Heart right ventricle (tissue), 16 donors: ENCODE measurements at regions not wholly inside any gene's neighbourhood (a gene's known extent, or its start where the extent isn't known, plus 50 kb on each side); places are given as distances from the start of the nearest gene placed in this dataset.

Experiments used
- ATAC-seq, 8 donors: fragments of 200-7000 bp; cut with Tn5 transposase; one replicate each; pipeline ENCODE4 v1.9.1; 2020; ENCODE audit warnings: mild to moderate bottlenecking in 8 of 8, moderate library complexity in 8 of 8, moderate number of reproducible peaks in 1 of 8
- DNase-seq, 2 donors: peaks; one replicate each; pipeline ENCODE4 v3.0.0-alpha.2; 2020
- H3K27ac ChIP-seq, 10 donors: fragments of 200-600 bp; sonication (generic) in 2 of 10; one replicate each; pipeline versions ENCODE4 v1.5.0 to v1.8.0; 2020 to 2022; ENCODE audit warnings: mild to moderate bottlenecking in 3 of 10
- H3K27me3 ChIP-seq, 7 donors: fragments of 200-600 bp; one replicate each; pipeline ENCODE4 v1.8.0; 2021 to 2022; ENCODE audit warnings: mild to moderate bottlenecking in 2 of 7
- H3K36me3 ChIP-seq, 9 donors: fragments of 200-600 bp; sonication (generic) in 1 of 9; one replicate each; pipeline versions ENCODE4 v1.5.0 to v1.8.0; 2020 to 2022; ENCODE audit warnings: mild to moderate bottlenecking in 2 of 9
- H3K4me1 ChIP-seq, 9 donors: fragments of 200-600 bp; sonication (generic) in 1 of 9; one replicate each; pipeline versions ENCODE4 v1.5.0 to v1.8.0; 2020 to 2022; ENCODE audit warnings: mild to moderate bottlenecking in 4 of 9
- H3K4me3 ChIP-seq, 10 donors: fragments of 200-600 bp; sonication (generic) in 2 of 10; one replicate each; pipeline versions ENCODE4 v1.5.0 to v1.8.0; 2020 to 2022; ENCODE audit warnings: mild to moderate bottlenecking in 7 of 10, moderate library complexity in 2 of 10
- H3K9me3 ChIP-seq, 11 donors: fragments of 200-600 bp in 10 of 11; sonication (generic) in 2 of 11; one replicate each; pipeline versions ENCODE4 v1.5.0 to v1.8.0; 2013 to 2022; ENCODE audit warnings: mild to moderate bottlenecking in 2 of 11, control low read depth in 1 of 11, moderate library complexity in 1 of 11
- CTCF ChIP-seq, 9 donors: fragments of 200-600 bp; sonication (generic) in 2 of 9; IDR thresholded peaks; one replicate each; pipeline versions ENCODE4 v1.5.0 to v1.8.0; 2021 to 2022; ENCODE audit warnings: antibody characterized with exemption in 9 of 9, mild to moderate bottlenecking in 5 of 9, moderate library complexity in 1 of 9
- WGBS, 2 donors: extraction: QIAGEN DNeasy Blood & Tissue Kit; methylation state at CpG; one replicate each; pipeline ENCODE4 v1.1.7; 2013; ENCODE audit warnings: inconsistent platforms in 1 of 2; 5-methylcytosine and 5-hydroxymethylcytosine counted together
- intact Hi-C, 10 donors: fragments of 100-400 bp; cut with DNase I; formaldehyde crosslinking; loops; one replicate each; pipeline versions ENCODE4 v1.11.1 to v1.14.2; 2022
- donor health status: Arrhythmogenic right ventricular cardiomyopathy.
- donor health status: ischemic (EF 13 %, LVEDD 7.1; RV severe dilation, severe dysfunction).
- donor health status: healthy with polysubstance abuse.
- donor health status: DM: no; HTN: yes; CAD: no.
- donor health status: DM: no; HTN: no; CAD: no.
- donor health status: ischemic (EF 25% LVEDD 6.9; RV normal size, moderate dysfunction).
- donor health status: ischemic (EF 25% LVEDD 5.7; RV mildly dilated, moderate dysfunction).
- donor health status: healthy.
- donor health status: DM: yes; HTN: yes; CAD: no.
- donor health status: Ischemic cardiomyopathy.
- donor health status: ischemic (EF 35%, LVEDD 5.7; RV mildly dilated, moderate dysfunction).
- donor health status: nonischemic (EF 11% LVEDD 7.7; RV severe dilation, severe dysfunction).
- donor health status: DM: yes; HTN: yes; CAD: no.
- donor health status: PGD.
- donor health status: ischemic (EF 29% LVEDD 5.4; RV normal size, mild dysfunction).
- donor health status: nonischemic (EF 23%, LVEDD 6.1; RV moderate dilation, normal function).

GRCh38 chr18:47679864-47680263 lies 250.6 kb downstream of the SMAD2 start:
- no peak overlapping the region for H3K4me3 ChIP-seq
- H3K27ac ChIP-seq: no peak overlapping the region
- H3K9me3 ChIP-seq: no peaks in the 10 kb centered on the region
- intact Hi-C loops: no loop called here
- H3K27me3 ChIP-seq: peaks cover 0 to 21% (median 0%) of the 10 kb centered on the region in 7 donors
- DNase-seq (no peak), ATAC-seq (no peak)
- 73 to 81% methylated on average over 2 of the region's 2 CpGs for WGBS, 2 donors
- H3K4me1 ChIP-seq: no peaks in the 10 kb centered on the region
- no peaks in the 10 kb centered on the region for H3K36me3 ChIP-seq
- TF ChIP-seq CTCF (IDR thresholded peaks at IDR 0.05): no peak

- H3K27me3 ChIP-seq: peaks cover 0 to 28% (median 0%) of the 10 kb centered on the region in 7 donors
- no peak for TF ChIP-seq CTCF (IDR thresholded peaks at IDR 0.05)
- H3K27ac ChIP-seq: no peak overlapping the region
- DNase-seq (no peak), ATAC-seq (no peak)
- H3K9me3 ChIP-seq: no peaks in the 10 kb centered on the region
- 89 to 93% methylated on average over 3 of the region's 3 CpGs for WGBS, 2 donors
- H3K4me3 ChIP-seq: no peak overlapping the region
- intact Hi-C loops: no loop called here
- no peaks in the 10 kb centered on the region for H3K36me3 ChIP-seq
- no peaks in the 10 kb centered on the region for H3K4me1 ChIP-seq
These were observed 252.5 kb downstream of the SMAD2 start for GRCh38 chr18:47677952-47678351.

GRCh38 chr18:47669815-47670214 lies 260.6 kb downstream of the SMAD2 start:
- 77 to 78% methylated on average over 3 of the region's 3 CpGs for WGBS, 2 donors
- TF ChIP-seq CTCF (IDR thresholded peaks at IDR 0.05): no peak
- no peak overlapping the region for H3K27ac ChIP-seq
- no peak for DNase-seq
- no peaks in the 10 kb centered on the region for H3K36me3 ChIP-seq
- intact Hi-C loops: no loop called here
- ATAC-seq: no peak
- no peaks in the 10 kb centered on the region for H3K4me1 ChIP-seq
- peaks cover 0 to 48% (median 22%) of the 10 kb centered on the region in 7 donors for H3K27me3 ChIP-seq
- no peak overlapping the region for H3K4me3 ChIP-seq
- H3K9me3 ChIP-seq: no peaks in the 10 kb centered on the region

- Histone ChIP-seq H3K4me3 (no peak overlapping the region), H3K9me3 (peaks cover 0 to 9% (median 0%) of the 10 kb centered on the region in 11 donors), H3K4me1 (no peaks in the 10 kb centered on the region), H3K27me3 (peaks cover 0 to 13% (median 0%) of the 10 kb centered on the region in 7 donors), H3K27ac (no peak overlapping the region), H3K36me3 (no peaks in the 10 kb centered on the region)
- intact Hi-C loops: no loop called here
- no peak for DNase-seq
- 75 to 77% methylated on average over 2 of the region's 2 CpGs for WGBS, 2 donors
- TF ChIP-seq CTCF (IDR thresholded peaks at IDR 0.05): no peak
- no peak for ATAC-seq
These were observed 272.0 kb downstream of the SMAD2 start for GRCh38 chr18:47658498-47658897.
